DMS114 treated with DMSO at 0.1 percent for 48 hours (cell line): ENCODE measurements at regions not wholly inside any gene's neighbourhood (a gene's known extent, or its start where the extent isn't known, plus 50 kb on each side); places are given as distances from the start of the nearest gene placed in this dataset.
"Not testable (repeated sequence)": the region's sequence is repeated elsewhere in the genome, so short reads cannot be mapped to it uniquely, and the experiment has no call there.

Experiments
- DNase-seq: peaks from one replicate; lab custom pipeline; 2025; ENCODE audit not compliant: unreplicated experiment; lab: John Stamatoyannopoulos, UW

DNA sequence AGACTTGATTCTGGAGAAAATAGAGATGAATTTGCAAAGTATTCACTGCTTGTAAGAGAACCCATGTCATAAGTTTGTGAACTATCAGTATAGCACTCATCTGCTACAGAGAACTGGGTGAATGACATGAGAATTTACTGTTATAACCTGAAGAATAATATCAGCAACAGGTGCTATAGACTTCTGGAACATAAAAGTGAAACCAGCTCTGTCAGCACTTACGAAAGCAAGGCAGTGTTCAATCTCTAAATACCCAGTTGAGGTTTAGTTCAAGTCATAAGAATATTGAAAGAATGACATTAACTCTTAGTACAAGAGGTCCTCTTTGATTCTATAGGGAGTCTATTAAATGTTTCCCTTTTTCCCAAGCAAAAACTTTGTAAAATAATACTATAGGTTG, 232.9 kb upstream of the ANKRD50 start:
- DNase-seq: no peak

DNA sequence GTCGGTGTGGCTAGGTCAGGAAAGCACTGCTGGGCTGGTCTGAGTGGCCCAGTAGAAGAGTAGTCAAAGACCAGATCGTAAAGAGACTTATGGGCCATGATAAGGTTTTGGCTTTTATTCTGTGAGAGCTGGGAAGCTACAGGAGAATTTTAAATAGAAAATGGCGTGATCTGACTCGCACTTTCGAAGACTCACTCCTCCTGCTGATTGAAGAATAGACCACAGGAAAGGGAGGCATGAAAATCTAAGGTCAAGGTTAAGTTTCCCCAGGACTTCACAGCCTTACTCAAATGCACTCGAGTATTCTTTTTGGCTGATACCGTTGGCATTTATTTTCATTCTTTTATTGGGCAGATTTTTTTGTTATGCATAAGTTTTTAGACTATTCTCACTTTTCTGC, 231.4 kb upstream of the ANKRD50 start:
- no peak for DNase-seq

DNA sequence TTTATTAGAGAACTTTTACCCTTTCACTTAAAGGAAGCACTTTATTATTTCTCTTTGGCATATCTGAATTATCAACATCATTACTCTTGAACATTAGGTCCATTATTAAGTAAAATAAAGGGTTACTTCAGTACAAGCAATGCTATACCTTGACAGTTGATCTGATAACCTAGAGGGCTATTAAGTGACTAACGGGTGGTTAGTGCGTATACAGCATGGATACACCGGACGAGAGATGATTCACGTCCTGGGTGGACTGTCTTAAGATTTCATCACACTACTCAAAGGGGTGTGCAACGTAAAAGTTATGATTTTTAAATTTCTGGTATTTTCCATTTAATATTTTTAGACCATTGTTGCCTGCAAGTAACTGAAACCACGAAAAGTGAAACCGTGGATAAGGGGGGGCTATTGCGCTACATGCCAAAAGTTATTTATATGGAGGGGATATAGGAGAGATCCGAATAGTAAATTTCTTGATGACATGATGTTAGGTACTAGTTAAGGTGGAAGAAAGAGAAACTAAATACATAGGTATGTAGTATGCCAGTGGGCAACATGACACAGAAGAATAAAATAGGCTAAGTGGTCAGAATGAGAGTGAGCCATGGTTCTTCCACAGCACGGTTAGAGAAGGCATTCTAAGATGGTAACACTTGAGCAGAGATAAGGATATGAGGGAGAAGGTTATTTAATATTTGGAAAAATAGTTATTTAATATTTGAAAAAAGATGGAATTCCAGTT, 230.8 kb upstream of the ANKRD50 start:
- no peak for DNase-seq

DNA sequence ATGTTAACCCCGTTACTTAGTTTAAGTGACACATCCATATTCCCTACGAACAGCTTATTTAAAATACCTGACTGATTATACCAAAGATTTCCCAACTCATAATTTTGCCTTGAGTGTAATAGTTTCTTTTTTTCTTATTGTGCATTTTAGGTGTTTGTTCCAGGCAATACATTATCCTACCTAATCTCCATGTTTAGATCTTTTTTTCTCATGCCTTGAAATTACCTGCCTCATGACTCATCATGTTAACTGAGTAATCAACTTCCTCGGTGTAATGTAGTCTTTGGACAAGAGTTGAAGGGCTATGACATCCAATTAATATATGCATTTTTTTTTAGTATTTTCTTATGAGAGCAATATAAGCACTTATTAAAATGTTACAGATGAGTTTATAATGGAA, 228.7 kb upstream of the ANKRD50 start:
- DNase-seq: no peak

DNA sequence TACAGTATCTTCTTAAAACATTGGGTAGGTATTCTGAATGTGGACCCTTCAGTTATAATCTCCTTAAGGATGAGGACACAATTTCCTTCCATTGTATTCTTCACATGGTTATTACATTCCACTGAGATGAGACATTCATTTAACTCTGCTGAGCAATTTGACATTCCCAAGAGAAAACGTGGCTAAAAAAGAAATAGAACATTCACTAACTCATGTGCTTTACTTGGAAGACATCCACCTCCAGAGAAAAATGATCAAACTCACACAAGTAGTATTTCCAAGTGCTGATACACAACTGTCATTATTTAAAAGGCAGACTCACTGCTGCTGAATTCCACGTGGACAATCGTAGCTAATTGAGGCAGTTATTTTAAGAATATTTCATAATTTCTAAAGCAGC, 227.9 kb upstream of the ANKRD50 start:
- DNase-seq: no peak

DNA sequence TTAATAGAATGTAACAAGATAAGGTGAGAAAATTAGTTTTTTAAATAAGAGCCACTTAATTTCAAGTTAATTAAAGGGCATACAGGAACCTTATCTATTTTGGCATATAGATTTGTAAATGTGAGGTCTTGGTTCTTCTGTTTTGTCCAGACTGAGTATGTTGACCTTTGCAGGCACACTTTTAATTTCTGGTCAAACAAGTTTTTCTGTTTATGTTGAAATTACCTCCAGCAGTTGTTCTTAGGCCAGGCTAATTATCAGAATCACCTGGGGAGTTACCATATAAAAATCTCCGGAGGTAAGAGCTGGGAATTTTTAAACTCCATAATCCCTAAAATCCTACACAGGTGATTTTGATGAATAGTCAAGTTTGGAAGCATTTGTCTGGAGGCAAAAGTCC, 227.4 kb upstream of the ANKRD50 start:
- no peak for DNase-seq

DNA sequence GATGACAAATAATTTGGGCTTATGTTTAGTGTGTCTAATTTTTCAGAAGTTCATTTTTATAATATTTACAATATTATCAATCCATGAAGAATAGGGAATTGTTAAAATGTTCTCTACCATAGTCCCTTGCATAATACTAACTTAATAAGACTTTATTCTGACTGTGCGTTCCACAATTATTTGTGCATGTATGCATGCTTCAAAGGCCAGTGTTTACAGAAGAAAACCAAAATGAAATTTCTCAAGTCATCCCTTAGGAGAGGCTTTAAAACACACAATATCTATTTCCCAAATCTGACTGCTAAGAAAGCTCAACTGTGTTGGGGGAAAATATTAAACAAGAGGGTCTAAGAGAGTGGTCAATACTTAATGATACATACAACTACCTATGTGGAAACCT, 226.3 kb upstream of the ANKRD50 start:
- DNase-seq: no peak

DNA sequence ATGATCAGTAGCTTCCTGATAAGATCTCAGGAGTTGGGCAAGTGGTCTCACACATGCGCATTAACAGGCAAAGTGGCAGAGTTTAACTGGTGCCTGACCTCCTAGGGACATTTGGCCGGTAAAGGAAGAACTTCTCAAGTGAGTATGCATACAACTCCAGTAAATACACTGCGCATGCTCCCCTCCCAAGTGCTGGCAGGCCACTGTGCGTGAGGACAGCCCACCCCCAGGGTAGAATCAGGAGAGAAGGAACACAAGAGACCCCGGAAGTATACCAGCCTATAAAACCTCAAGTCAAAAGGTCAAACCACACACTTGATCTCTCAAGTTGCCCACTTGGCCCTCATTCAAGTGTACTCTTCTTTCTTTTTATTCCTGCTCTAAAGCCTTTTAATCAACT, 225.5 kb upstream of the ANKRD50 start:
- DNase-seq: no peak

DNA sequence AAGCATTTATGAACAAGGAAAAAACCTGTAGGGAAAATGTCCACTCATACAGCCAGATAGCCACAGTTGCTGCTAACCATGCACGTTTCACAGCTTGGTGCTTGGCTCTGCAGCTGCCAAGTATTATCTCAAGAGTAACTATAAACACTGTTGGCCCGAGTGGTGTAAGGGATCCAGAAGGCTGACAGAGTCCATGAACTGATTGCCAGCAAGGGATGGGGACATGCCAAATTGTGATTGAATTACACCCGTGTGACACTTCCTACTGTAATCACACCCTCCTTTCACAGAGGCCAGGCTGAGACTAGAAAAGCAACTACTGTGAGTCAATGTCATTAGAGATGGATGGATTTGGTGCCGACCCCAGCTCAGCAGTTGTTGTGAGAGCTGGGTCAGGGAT, 223.9 kb upstream of the ANKRD50 start:
- DNase-seq: no peak

DNA sequence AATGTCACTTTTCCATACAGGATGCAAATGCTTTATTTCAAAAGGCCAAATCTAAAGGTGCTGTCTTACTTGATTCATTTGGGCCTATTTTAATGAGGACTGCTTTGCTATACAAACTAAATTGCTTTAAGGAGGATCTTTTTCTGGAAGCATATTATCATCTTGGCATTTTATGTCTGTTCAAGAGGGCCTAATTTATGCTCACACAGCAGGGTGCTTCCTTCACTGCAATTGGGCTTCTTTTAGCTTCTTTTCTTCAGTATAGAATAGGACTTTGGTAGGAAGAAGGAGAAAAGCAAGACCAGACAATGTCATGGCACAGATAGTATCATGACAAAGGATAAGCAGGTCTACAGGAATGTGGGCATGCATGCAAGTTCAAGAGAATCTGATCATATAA, 222.4 kb upstream of the ANKRD50 start:
- no peak for DNase-seq

DNA sequence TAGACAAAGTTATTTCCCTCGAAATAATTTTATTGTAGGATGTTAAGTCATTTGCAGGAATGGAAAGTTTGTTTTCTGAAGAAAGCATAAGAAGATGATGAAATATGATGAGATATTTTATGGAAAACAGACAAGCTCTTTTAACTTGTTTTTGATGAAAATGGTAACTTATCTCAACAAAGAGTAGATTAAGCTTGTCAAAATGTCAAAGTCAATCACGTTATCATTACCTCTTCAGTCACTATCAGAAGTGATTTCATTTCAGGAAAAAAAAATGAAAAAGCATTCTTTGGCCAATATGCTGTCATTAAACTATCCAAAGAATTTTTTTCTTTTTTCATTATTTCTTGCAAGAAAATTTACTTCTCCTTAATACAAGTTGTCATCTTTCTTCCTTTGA, 221.0 kb upstream of the ANKRD50 start:
- DNase-seq: no peak

DNA sequence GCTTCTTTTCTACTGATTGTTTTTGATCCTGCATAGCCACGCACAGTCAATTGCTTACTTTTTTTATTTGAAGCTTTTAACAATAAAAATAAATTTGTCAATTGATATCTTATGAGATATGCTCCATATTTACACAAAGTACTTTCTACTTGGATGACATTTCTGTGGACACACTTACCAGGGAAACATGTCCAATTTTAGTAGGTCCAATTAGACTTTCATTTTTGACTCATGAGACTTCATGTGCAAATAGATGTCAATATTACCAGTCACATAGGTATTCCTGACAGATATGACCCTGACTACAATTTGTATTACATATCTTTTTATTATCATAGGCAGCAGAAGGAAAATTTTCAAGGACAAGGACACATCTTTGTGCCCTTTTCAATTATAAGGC, 219.9 kb upstream of the ANKRD50 start:
- no peak for DNase-seq

DNA sequence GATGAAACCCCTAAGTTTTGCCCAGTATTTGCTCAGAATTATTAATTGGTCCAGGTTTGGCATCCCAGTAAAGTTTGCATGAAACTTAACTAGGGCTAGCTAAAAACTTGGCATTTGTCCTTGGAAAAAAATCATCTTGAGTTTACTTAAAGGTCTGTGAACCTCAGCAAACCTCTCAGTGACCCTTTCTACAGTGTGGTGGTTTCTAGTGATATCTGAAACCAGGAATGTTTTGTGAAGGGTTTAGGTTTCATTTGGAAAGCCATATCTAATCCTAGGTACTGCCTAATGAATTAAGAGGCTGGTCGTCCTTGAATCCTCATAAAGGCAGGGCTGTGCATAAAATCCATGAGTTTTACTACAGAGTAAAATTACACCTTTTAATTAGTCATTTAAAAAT, 218.5 kb upstream of the ANKRD50 start:
- DNase-seq: no peak

DNA sequence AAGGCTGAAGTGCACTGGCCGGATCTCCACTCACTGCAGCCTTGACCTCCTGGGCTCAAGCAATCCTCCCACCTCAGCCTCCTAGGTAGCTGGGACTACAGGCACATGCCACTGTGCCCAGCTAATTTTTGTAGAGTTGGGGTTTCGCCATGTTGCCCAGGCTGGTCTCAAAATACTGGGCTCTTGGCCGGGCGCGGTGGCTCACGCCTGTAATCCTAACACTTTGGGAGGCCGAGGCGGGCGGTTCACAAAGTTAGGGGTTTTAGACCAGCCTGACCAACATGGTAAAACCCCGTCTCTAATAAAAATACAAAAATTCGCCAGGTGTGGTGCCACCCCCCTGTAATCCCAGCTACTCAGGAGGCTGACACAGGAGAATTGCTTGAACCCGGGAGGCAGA, 210.2 kb upstream of the ANKRD50 start:
- DNase-seq: not testable (repeated sequence)

DNA sequence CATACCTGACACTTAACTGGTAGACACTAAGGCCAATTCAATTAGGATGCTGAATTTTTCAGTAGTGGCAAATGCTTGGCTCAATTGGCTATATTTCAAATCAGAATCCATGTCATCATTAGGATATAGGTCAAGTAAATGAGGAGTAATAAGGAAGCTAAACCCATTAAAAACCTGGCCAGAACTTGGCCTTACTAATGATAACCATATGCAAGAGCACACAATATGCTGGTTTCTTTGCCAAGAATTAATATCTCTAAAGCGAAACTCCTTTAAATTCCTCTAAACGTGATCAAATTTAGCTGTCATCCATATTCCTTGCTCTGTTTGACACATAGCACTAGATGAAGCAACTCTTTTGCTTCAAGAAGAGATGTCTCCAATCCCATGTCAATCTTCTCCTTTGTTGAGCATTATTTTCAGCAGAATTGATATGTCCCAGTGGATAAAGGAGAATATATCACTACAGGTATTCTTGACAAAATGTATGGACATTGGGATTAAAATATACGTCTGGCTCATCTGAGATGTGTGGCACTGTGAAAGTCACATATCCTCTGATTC, 206.1 kb upstream of the ANKRD50 start:
- no peak for DNase-seq

DNA sequence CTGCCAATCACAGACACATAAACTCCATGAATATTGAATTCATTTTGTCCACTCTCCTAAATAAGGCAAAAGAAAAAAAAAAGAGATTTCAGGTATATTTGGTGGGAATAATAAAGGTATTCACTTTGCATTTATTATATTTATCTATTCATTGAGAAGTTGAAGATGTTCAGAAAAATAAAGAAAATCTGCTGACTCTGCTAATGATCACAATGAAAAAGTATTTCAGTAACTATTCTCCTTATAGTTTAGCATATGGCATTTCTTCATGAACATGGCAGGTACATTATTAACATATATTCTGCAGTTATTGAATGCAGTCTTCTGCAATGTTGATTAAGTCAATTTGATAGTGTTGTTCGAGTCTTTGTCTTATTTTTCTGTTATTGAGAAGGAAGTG, 202.5 kb upstream of the ANKRD50 start:
- no peak for DNase-seq

DNA sequence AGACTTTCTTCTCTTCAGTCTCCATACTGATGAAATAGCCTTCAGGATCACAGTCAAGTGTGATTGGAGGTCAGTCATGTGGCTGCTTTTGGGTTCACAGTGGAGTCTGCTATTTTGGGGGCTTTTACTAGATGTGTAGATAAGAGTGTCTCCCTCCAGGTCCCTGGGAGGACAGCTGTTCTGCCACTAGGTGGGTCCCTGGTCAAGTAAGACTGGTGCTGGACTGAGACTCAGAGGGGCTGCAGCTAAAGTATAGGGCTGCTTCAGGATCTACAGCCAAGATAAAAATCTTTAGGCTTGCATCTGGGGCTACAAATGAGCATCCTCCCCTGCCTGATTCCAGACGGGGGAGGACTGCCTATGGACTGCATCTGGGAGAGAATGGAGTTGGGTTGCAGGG, 200.7 kb upstream of the ANKRD50 start:
- DNase-seq: no peak

DNA sequence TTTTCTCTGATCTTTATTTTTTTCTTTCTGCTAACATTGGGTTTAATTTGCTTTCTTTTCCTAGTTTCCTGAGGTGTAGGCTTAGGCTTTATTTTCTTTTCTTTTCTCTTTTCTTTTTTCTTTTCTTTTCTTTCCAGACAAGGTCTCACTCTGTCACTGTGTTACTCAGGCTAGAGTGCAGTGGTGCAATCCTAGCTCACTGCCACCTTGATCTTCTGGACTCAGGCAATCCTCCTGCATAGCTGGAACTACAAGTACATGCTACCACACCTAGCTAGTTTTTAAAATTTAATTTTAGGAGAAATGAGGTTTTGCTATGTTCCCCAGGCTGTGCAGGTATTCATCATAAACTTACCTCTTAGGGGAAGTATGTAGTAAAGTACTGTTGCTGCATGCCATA, 197.8 kb upstream of the ANKRD50 start:
- DNase-seq: no peak

DNA sequence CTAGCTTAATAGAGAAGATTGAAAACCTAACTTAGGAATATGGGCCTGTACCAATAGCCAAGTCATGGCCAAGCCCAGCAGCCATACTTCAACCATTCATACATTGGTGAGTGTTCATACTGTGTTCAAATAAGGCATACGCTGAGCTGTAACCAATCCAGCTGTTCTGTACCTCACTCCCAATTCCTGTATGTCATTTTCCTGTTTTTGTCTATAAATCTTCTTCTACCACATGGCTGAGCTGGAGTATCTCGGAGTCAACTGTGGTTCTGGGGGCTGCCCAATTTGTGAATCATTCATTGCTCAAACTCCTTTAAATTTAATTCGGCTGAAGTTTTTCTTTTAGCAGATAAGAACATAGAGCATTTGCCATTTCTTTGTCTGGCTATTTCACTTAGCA, 195.3 kb upstream of the ANKRD50 start:
- DNase-seq: no peak

DNA sequence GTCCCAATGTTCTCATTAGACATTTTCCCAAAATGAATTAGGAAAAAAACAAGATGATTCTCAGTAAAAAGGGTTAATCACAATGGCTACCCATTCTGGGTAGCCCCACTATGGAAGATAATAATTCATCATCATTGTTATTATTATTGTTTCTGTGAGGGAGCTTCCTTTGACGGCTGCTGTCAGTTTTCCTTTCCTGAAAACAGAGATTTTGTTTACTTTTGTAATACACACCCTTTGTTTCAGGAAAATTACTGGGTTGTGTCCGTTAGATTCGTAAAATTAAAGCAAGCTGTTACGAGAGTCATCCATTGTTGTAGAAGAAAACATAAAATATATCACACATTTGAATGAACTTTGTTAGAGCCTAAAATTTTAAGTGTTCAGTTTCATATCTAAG, 192.9 kb upstream of the ANKRD50 start:
- no peak for DNase-seq

DNA sequence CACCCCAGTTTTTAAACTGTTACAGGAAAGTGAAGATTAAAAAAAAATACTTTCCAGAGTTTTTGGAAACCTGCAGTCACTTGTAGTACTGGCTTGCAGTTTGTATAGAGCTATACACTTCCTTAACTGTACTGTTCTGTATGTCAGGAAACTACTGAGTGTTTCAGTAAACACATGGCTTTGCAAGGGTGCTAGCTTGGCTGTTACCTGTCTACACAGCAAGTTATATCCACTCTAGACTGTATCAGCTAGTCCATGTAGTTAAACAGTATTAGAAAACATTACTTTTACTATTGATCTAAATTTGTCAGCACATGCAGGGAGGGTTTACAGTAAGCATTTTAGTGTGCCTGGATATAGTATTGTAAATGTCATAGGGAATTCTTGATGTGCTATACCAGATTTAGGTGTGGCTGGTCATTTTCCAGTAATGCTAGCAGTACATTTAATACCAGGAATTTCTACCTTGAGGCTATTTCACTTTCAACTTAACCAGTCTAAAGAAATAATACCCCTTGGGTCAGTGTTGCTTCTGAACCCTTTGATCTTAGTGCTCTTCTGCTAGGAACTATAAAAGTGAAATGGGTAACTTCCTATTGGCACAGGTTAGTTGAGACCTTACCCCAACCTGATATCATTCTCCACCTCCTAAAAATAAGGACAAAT, 192.3 kb upstream of the ANKRD50 start:
- no peak for DNase-seq

DNA sequence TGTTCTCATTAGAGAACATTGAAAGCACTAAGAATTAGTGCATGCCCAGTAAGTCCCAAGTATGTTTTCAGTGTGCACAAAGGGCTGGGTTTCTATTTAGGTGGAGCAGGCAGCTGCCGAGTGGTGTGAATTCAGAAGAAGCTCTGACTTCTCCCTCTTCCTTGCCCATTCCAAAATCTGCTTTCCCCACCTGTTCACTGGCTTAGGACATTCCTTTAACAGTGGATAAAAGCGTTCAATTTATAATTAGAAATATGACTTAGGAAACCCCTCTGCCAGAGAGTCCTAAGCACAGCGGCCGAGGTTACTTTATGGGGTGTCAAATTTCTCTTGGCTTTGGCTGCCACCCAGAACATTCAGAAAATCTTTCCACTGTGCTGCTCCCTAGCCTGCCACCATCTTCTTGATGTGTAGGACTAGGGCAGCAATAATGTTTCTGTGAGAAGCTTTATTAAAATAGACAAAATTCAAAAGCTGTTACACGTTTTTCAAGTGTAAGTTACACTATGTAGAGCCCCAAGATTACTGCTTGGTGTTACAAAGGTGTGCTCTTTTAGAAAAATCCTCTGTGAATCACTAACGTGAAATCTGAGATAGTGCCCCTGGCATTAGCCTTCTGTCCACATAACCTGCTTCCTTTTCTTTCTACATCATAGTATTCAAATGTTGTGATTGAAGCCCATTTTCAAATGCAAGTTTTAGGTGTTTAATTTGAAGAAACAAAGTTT, 191.6 kb upstream of the ANKRD50 start:
- no peak for DNase-seq
